ENCODE measurements at regions not wholly inside any gene's neighbourhood (a gene's known extent, or its start where the extent isn't known, plus 50 kb on each side); places are given as distances from the start of the nearest gene placed in this dataset.

DNA sequence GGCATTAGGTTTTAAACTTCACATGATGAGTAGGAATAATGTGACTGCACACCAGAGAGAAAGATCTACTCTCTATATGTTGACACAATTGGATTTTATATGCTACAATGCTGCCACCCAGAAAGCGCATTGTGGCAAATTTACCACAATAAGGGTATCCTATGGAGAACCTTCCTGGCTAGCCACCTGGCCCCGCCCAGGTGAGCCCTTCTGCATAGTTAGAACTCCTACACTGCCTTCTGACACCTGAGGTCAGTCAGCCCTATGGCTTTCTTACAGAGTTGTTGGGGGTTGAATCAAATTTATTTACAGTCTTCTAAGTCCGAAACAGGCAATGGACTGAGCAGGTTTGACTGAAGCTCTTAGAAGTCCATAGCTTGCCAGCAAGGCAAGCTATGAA lies 153.8 kb upstream of the S100G start:
- no peak for DNase-seq (ENCODE audit: low read depth)

DNA sequence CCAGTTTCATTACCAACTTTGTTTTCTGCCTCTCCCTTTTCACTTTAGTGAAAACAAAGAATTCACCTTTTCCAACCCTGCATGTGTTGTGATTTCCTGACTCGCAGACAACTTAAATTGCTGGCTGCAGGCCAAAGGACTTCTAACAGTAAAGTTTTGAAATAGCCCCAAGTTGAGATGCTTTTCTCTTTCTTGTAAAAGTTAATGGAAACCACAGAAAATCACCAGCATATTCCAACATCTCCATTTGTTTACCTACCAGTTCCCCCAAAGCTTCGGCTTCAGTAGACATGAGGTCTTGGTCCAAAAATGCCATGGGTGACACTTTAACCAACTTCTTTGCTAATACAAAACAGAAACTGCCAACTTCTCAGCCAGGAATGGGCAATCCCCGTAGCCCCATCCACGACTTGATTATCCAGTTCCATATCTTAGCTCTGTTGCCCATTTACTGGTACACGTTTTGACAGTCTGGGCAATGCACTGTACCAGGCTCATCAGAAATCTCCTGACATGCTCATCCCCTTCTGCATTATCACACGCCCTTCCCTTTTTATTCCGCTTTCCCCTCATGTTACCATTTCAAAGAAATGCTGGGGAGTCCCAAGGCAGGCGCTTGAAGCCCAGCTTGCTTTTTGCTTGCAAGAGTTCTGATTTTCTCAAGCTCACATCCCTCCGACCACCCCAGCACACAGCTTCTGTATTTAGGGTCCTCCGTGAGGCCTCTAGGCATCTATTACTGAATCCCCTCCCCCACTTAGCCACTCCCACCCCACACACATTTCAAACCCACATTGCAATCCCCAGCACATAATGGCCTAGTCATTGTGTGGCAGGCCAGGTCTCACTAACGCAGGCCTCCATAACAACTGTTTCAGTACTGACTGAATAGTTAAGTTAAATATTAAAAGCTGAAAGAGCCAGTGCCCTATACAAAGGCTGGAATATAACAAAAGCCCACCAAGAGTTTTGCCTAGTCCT lies 137.9 kb upstream of the S100G start:
- no peak for DNase-seq (ENCODE audit: low read depth)

DNA sequence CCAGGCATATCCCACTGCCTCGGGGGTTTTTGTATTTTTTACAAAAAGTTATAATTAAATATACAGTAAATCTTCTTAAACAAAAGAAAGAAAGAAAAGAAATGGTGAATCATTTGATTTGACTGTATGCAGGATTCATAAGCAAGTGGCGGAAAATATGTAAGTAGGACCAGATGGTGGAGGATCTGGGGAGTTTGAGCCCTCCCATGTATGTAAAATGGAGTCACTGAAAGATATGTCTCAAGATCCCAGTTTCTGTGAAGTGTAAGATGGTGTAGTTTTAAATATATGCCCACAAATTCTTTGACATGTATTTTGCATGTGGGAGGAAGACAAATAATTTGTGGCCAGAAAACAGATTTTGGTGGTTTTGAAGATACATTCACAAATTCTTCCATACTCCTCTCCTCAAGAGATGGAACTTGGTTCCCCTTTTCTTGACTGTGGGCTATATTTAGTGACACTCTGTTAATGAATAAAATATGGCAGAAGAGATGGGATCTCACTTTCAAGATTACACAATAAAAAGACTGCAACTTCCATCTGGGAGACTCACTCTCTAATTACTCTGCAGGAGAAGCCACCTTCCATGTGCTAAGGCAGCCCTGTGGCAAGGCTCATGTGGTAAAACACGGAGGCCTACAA lies 133.6 kb upstream of the S100G start:
- no peak for DNase-seq (ENCODE audit: low read depth)

DNA sequence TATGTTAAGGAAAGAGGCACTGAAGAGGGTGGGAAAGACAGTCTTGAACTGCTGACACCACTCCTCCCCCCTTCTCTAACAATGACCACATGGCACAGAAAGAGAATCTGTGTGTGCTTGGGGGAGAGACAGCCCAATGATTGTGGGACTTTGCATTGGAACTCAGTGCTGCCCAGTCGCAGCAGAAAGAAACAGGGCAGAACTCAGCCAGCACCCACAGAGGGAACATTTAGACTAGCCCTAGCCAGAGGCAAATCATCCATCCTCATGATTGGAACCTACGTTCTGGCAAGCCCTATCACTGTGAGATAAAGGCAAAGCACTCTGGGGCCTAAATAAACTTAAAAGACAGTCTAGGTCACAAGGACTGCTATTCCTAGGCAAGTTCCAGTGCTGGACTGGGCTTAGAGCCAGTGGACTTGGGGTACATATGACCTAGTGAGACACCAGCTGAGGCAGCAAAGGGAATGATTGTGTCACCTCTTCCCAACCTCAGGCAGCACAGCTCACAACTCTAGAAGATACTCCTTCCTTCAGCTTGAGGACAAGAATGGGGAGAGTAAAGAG lies 132.8 kb upstream of the S100G start:
- DNase-seq (ENCODE audit: low read depth), result no peak

DNA sequence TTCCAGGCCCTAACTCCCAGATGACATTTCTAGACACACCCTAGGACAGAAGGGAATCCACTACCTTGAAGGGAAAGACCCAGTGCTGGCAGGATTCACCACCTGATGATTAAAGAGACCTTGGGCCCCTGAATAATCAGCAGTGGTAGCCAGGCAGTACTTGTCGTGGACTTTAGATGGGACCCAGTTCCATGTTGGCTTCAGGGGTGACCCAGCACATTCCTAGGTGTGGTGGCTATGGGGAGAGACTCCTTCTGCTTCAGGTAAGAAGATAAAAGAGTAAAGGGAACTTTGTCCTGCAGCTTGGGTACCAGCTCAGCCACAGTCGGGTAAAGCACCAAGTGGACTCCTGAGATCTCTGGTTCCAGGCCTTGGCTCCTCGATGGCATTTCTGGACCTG lies 131.8 kb upstream of the S100G start:
- no peak for DNase-seq (ENCODE audit: low read depth)

DNA sequence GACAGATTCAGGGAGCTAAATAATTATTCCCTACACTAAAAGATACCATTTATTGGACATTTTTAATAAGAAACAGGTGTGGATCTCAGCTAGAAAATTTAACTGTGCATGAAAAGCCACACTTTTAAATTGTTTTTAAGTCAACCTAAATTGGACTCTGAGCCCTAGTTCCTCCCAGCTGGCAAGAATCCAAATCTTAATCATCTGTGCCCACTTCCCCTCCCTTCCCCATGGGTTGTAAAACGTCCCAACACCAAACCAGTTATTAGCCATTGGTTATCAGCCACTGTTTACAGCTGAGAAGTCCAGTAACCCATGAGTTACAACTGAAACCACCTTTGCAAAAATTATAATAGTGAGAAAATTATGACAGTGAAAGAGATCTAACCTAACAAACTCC lies 125.6 kb upstream of the S100G start:
- DNase-seq (ENCODE audit: low read depth), result no peak

DNA sequence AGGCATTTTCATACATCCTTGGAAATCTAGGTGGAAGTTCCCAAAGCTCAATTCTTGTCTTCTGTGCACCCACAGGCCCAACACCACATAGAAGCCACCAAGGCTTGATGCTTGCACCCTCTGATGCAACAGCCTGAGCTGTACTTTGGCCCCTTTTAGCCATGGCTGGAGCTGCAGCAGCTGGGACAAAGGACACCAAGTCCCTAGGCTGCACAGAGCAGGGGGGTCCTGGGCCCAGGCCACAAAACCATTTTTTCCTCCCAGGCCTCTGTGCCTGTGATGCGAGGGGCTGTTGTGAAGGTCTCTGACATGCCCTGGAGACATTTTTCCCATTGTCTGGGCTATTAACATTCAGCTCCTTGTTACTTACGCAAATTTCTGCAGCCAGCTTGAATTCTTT lies 124.0 kb upstream of the S100G start:
- no peak for DNase-seq (ENCODE audit: low read depth)

DNA sequence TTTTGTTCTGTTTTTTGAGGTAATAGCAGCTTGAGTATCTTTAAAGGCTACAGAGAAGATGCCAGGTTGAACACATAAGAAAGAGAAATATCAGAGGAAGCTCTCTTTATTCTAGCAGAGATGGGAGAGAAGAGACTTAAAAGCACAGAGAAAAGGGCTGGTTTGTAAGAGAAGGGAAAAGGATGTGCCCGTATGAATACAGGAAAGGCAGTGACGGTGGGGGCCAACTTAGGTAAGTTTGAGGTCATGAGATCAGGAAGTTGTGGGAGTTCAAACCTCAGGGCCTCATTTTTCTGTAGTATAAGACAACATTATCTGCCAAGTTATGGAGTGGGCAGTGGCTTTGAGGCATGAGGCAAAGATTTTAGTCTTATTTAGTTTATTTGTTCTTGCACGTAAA lies 121.3 kb upstream of the S100G start:
- DNase-seq (ENCODE audit: low read depth), result no peak

Measured in HS-27A (cell line).